Astrocyte of the cerebellum (primary cell): ENCODE measurements at regions not wholly inside any gene's neighbourhood (a gene's known extent, or its start where the extent isn't known, plus 50 kb on each side); places are given as distances from the start of the nearest gene placed in this dataset.

Experiments
- DNase-seq: peaks from one replicate; pipeline ENCODE4 v3.0.0-alpha.2; 2011; ENCODE audit warnings: low read depth
- H3K4me3 ChIP-seq: 2 replicates; pipeline ENCODE4 v1.5.1; 2011; ENCODE audit warnings: mild to moderate bottlenecking, low read depth, low read length, moderate library complexity
- in situ Hi-C: cut with HindIII; loops from 2 replicates; pipeline ENCODE4 v1.10.0; 2017; ENCODE audit warnings: low sequenced_read_pairs
- TF ChIP-seq, protein P1 (sequence below): IDR thresholded peaks from 2 replicates; pipeline ENCODE4 v1.5.1; 2012; ENCODE audit warnings: low read length, low read depth, moderate library complexity, mild to moderate bottlenecking; ENCODE audit errors: missing control alignments

DNA sequence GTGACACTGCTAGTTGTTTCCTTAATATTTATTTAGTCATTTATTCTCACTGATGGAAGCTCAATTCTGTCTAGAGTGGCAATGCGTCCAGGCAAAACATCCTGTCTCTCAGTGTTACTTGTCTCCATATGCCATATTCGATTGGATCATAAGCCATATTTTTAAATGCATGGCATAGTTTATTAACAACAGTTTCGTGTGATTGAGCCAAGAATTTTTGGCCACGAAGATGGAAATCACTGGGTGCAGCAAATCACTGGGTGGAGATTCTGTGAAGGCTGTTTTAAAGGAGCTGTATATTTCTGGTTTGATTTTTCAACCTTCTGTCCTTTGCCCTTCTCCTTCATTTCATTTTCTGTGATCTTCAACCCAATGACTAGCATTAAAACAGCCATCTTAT, 205.2 kb downstream of the JRKL start:
- no peak overlapping the region for H3K4me3 ChIP-seq
- in situ Hi-C loops = no loop called here
- TF ChIP-seq, protein P1, sequence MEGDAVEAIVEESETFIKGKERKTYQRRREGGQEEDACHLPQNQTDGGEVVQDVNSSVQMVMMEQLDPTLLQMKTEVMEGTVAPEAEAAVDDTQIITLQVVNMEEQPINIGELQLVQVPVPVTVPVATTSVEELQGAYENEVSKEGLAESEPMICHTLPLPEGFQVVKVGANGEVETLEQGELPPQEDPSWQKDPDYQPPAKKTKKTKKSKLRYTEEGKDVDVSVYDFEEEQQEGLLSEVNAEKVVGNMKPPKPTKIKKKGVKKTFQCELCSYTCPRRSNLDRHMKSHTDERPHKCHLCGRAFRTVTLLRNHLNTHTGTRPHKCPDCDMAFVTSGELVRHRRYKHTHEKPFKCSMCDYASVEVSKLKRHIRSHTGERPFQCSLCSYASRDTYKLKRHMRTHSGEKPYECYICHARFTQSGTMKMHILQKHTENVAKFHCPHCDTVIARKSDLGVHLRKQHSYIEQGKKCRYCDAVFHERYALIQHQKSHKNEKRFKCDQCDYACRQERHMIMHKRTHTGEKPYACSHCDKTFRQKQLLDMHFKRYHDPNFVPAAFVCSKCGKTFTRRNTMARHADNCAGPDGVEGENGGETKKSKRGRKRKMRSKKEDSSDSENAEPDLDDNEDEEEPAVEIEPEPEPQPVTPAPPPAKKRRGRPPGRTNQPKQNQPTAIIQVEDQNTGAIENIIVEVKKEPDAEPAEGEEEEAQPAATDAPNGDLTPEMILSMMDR = no peak
- DNase-seq = no peak

DNA sequence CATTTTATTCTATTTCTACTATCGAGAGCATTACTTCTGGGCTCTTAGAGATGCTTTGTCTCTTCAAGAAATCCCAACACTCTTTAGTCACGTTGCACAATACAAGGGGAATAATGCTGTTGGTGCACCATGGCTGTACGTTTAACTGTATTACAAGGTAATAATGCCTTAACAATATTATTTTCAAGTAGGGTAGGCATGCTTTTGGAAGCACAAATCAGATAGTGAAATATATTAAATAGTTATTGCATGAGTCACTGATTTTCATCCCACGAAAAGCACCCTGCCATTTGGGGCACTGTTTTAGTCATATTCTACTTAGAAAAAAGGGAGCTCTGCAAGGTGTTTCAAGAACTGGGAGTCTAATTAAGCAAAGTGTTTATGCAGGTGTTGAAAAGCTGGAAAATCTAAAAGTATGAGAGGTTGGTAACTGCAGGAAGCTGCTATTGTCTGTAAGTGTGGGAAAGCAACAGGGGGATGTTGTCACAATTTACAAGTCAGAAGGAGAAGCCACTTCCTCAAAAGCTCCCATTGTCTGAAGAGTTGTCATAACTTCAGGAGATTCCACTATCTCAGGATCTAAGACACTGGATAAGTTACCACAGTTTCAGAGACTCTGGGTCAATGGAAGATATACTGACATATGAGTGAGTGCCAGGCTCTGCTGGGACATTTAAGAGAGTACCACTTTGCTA, 218.2 kb downstream of the JRKL start:
- no peak overlapping the region for H3K4me3 ChIP-seq
- in situ Hi-C loops = no loop called here
- TF ChIP-seq, protein P1 = no peak
- DNase-seq = no peak

DNA sequence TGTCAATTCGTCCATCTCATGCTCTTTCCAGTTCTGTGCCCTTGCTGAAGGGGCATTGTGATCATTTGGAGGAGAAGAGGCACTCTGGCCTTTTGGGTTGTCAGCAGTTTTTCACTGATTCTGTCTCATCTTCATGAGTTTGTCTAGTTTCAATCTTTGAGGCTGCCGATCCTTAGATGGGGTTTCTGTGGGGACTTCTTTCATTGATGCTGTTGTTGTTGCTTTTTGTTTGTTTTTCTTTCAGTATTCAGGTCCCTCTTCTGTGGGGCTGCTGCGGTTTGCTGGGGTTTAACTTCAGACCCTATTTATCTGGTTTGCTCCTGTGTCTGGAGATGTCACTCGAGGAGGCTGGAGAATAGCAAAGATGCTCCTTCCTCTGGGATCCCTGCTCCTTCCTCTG, 224.3 kb downstream of the JRKL start:
- TF ChIP-seq, protein P1 = no peak
- in situ Hi-C loops = no loop called here
- no peak for DNase-seq
- no peak overlapping the region for H3K4me3 ChIP-seq

DNA sequence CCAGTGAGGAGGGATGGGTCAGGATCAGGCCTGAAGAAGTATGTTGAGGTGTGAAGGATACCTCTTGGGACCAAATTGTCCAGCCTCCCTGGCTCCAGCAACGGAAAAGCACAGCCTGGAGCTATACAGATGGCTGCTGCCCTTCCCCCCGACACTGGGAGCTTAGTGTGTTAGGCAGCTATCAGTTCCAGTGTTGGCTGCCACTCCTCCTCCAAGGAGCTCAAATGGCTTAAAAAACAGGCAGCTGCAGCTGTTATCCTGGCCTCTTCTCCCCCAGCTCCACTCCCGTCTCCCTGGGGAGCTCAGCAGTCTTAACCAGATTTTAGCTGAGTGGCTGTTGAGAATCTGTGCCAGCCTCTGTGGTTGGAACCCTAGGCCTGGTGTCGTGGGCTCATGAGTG, 225.0 kb downstream of the JRKL start:
- no peak overlapping the region for H3K4me3 ChIP-seq
- TF ChIP-seq, protein P1 = no peak
- in situ Hi-C loops = no loop called here
- DNase-seq = no peak

DNA sequence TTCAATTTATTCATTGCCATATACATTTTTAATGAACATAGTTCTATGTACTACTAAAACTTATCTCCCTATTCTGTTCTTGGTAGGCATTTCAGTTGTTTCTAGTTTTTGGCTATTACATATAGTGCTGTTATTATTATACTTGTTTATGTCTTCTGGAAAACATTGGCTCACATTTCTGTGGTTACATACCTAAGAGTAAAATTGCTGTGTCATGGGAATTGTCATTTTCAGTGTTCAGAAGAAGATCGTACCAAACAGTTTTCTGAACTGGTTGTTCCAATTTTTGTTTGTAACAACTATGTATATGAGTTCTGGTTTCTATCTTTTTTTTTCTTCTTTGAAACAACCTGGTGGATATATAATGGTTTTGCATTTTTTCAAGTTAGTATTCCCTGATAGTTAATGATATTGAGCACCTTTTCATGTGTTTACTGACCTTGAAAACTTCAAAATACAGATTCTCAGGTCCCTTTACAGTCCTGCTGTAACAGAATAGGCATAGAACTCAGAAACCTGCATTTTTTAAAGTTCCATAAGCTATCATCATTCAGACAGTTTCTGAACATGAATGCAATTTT, 230.7 kb downstream of the JRKL start:
- no peak overlapping the region for H3K4me3 ChIP-seq
- in situ Hi-C loops = no loop called here
- TF ChIP-seq, protein P1 = no peak
- no peak for DNase-seq

DNA sequence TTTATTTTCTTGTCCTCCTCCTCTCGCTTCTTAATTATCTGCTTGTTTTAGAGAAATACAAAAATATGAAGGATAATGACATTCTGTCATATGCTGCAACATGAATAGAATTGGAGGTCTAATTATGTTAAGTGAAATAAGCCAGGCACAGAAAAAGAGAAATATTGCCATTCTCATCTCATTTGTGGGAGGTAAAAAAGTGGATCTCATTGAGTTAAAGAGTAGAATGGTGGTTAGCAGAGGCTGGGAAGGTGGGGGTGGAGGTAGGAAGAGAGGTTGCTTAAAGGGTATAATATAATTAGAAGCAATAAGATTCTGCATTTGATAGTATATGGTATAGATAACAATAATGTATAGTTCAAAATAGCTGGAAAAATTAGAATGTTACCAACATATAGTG, 231.3 kb downstream of the JRKL start:
- TF ChIP-seq, protein P1 = no peak
- no peak for DNase-seq
- in situ Hi-C loops = no loop called here

More for the DNA sequence above, 231.3 kb downstream of the JRKL start:
- H3K4me3 ChIP-seq = no peak overlapping the region
